ENCODE measurements at regions not wholly inside any gene's neighbourhood (a gene's known extent, or its start where the extent isn't known, plus 50 kb on each side); places are given as distances from the start of the nearest gene placed in this dataset.
A peak's percentile ranks its signal among the peaks of the same experiment; 100 is the strongest.

DNA sequence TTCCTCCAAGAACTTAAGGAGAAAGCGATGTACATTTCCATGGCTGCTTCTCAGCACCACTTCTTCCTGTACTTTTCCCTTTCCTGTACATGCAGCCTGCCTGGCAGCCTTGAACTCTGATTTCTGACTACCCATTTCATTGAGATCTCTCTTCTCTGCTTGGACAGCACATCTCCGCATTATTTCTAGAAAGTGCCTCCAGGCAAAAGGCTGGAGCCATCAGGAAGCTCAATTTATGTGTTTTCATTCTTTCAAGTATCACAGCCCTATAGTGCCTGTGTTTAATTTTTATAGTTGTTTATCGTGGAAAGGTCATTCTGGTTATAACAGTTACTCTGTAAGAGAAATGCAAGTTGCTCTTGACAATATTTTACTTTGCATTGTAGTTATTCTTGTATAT lies 688.0 kb upstream of the ANKRD30A start:
- Histone ChIP-seq H3K9me3 (no peaks in the 10 kb centered on the region), H3K36me3 (no peaks in the 10 kb centered on the region), H3K4me1 (no peaks in the 10 kb centered on the region), H3K4me3 (no peak overlapping the region), H3K27ac (no peak overlapping the region), H3K27me3 (no peaks in the 10 kb centered on the region)
- ATAC-seq (no peak), FAIRE-seq (no peak), DNase-seq (no peak)
- intact Hi-C loops (cut with DNase I): no loop called here
- TF ChIP-seq, protein P1, sequence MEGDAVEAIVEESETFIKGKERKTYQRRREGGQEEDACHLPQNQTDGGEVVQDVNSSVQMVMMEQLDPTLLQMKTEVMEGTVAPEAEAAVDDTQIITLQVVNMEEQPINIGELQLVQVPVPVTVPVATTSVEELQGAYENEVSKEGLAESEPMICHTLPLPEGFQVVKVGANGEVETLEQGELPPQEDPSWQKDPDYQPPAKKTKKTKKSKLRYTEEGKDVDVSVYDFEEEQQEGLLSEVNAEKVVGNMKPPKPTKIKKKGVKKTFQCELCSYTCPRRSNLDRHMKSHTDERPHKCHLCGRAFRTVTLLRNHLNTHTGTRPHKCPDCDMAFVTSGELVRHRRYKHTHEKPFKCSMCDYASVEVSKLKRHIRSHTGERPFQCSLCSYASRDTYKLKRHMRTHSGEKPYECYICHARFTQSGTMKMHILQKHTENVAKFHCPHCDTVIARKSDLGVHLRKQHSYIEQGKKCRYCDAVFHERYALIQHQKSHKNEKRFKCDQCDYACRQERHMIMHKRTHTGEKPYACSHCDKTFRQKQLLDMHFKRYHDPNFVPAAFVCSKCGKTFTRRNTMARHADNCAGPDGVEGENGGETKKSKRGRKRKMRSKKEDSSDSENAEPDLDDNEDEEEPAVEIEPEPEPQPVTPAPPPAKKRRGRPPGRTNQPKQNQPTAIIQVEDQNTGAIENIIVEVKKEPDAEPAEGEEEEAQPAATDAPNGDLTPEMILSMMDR (IDR thresholded peaks at IDR 0.05): no peak
- 50 to 67% methylated on average over 3 of the region's 3 CpGs for WGBS, 2 donors

DNA sequence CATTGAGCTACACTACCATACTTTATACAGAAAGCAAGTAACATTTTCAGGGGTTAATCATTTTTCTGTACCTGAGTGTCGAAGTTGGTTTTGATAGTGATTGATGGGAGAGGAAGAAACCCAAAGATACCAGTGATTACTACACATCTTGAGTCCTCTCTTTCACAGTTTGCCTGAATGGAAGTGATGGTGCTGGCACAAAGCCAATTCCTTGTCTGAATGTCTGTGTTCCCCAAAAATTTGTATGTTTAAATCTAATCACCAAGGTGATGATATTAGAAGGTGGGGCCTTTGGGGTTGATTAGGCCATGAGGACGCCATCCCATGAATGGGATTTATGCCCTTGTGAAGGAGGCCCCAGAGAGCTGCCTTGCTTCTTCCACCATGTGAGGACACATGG lies 696.9 kb upstream of the ANKRD30A start:
- no peak for ATAC-seq
- no peak overlapping the region for H3K4me3 ChIP-seq
- no peak for DNase-seq
- no peaks in the 10 kb centered on the region for H3K27me3 ChIP-seq
- peaks cover 0 to 5% (median 0%) of the 10 kb centered on the region in 3 donors for H3K4me1 ChIP-seq
- WGBS, 2 donors: 79 to 87% methylated on average over 2 of the region's 2 CpGs
- H3K9me3 ChIP-seq: no peaks in the 10 kb centered on the region
- H3K27ac ChIP-seq: no peak overlapping the region
- intact Hi-C loops (cut with DNase I): no loop called here
- no peak for FAIRE-seq
- TF ChIP-seq, protein P1 (IDR thresholded peaks at IDR 0.05): no peak
- no peaks in the 10 kb centered on the region for H3K36me3 ChIP-seq

- H3K9me3 ChIP-seq: no peaks in the 10 kb centered on the region
- DNase-seq: no peak
- FAIRE-seq: no peak
- intact Hi-C loops (cut with DNase I): no loop called here
- ATAC-seq: no peak
- no peak overlapping the region for H3K27ac ChIP-seq
- H3K27me3 ChIP-seq: no peaks in the 10 kb centered on the region
- peaks cover 0 to 5% (median 0%) of the 10 kb centered on the region in 3 donors for H3K4me1 ChIP-seq
- H3K4me3 ChIP-seq: no peak overlapping the region
- TF ChIP-seq, protein P1 (IDR thresholded peaks at IDR 0.05): no peak
- H3K36me3 ChIP-seq: no peaks in the 10 kb centered on the region
Observed at GRCh38 chr10:36425131-36425797, 700.1 kb upstream of the ANKRD30A start.

GRCh38 chr10:36424502-36424901 lies 700.9 kb upstream of the ANKRD30A start:
- H3K36me3 ChIP-seq: no peaks in the 10 kb centered on the region
- WGBS, 2 donors: 40 to 59% methylated on average over 2 of the region's 2 CpGs
- no peak overlapping the region for H3K27ac ChIP-seq
- H3K4me3 ChIP-seq: no peak overlapping the region
- ATAC-seq (no peak), FAIRE-seq (no peak), DNase-seq (no peak)
- TF ChIP-seq, protein P1 (IDR thresholded peaks at IDR 0.05): no peak
- H3K9me3 ChIP-seq: no peaks in the 10 kb centered on the region
- intact Hi-C loops (cut with DNase I): no loop called here
- peaks cover 0 to 5% (median 0%) of the 10 kb centered on the region in 3 donors for H3K4me1 ChIP-seq
- no peaks in the 10 kb centered on the region for H3K27me3 ChIP-seq

GRCh38 chr10:36423821-36424248 lies 701.6 kb upstream of the ANKRD30A start:
- peaks cover 0 to 5% (median 0%) of the 10 kb centered on the region in 3 donors for H3K4me1 ChIP-seq
- ATAC-seq: peak in 1 of 4 donors; percentile 31
- DNase-seq: no peak
- no peaks in the 10 kb centered on the region for H3K27me3 ChIP-seq
- intact Hi-C loops (cut with DNase I): no loop called here
- H3K4me3 ChIP-seq: no peak overlapping the region
- TF ChIP-seq, protein P1 (IDR thresholded peaks at IDR 0.05): no peak
- no peaks in the 10 kb centered on the region for H3K9me3 ChIP-seq
- no peak overlapping the region for H3K27ac ChIP-seq
- WGBS, 2 donors: 56 to 62% methylated on average over 3 of the region's 3 CpGs
- no peak for FAIRE-seq
- H3K36me3 ChIP-seq: no peaks in the 10 kb centered on the region
